Keratinocyte (primary cell): ENCODE measurements at regions not wholly inside any gene's neighbourhood (a gene's known extent, or its start where the extent isn't known, plus 50 kb on each side); places are given as distances from the start of the nearest gene placed in this dataset.

Experiments used
- DNase-seq: peaks from one replicate; pipeline ENCODE4 v3.0.0-alpha.2; 2011; ENCODE audit warnings: low read depth, missing footprints, low spot score
- FAIRE-seq: peaks from 2 replicates; lab custom pipeline; 2011; peaks lifted over from hg19 to GRCh38; lab: Jason Lieb, UNC
- H2AFZ ChIP-seq: 2 replicates; pipeline ENCODE4 v1.6.0; 2012; ENCODE audit warnings: low read length, control low read depth, inconsistent platforms; ENCODE audit not compliant: control insufficient read depth
- H3K27ac ChIP-seq: 2 replicates; pipeline ENCODE4 v1.5.1; 2011; ENCODE audit warnings: low read length; ENCODE audit not compliant: control insufficient read depth, insufficient read depth
- H3K27me3 ChIP-seq: 3 replicates; pipeline ENCODE4 v1.6.0; 2011; ENCODE audit warnings: low read length; ENCODE audit not compliant: control insufficient read depth, insufficient read depth; ENCODE audit errors: extremely low read depth
- H3K36me3 ChIP-seq, 2 experiments: 2 replicates in 1 of 2; 3 replicates in 1 of 2; pipeline ENCODE4 v1.5.1; 2011; ENCODE audit warnings: low read length in 2 of 2, mild to moderate bottlenecking in 1 of 2; ENCODE audit not compliant: control insufficient read depth in 2 of 2, insufficient read depth in 2 of 2; ENCODE audit errors: extremely low read depth in 1 of 2
- H3K4me1 ChIP-seq: 3 replicates; pipeline ENCODE4 v1.5.1; 2011; ENCODE audit warnings: low read length; ENCODE audit not compliant: control insufficient read depth, insufficient read depth; ENCODE audit errors: extremely low read depth
- H3K4me2 ChIP-seq: 3 replicates; pipeline ENCODE4 v1.6.0; 2011; ENCODE audit warnings: low read depth, low read length; ENCODE audit not compliant: control insufficient read depth, insufficient read depth; ENCODE audit errors: extremely low read depth
- H3K4me3 ChIP-seq, 3 experiments: fragments of 200-600 bp in 1 of 3; sonication (generic) in 1 of 3; 2 replicates in 2 of 3; 3 replicates in 1 of 3; pipeline ENCODE4 v1.5.1; 2011 to 2016; ENCODE audit warnings: low read length in 3 of 3, mild to moderate bottlenecking in 3 of 3, control low read depth in 2 of 3, inconsistent platforms in 1 of 3, low read depth in 1 of 3, mixed read lengths in 1 of 3, mixed run types in 1 of 3, moderate library complexity in 1 of 3; ENCODE audit not compliant: control insufficient read depth in 2 of 3, insufficient read depth in 2 of 3; ENCODE audit errors: extremely low read depth in 1 of 3
- H3K79me2 ChIP-seq: 2 replicates; pipeline ENCODE4 v1.6.0; 2012; ENCODE audit warnings: low read length; ENCODE audit not compliant: control insufficient read depth, insufficient read depth
- H3K9ac ChIP-seq: 3 replicates; pipeline ENCODE4 v1.6.0; 2011; ENCODE audit warnings: low read length; ENCODE audit not compliant: control insufficient read depth, insufficient read depth; ENCODE audit errors: extremely low read depth
- H3K9me1 ChIP-seq: 3 replicates; pipeline ENCODE4 v1.6.0; 2011; ENCODE audit warnings: low read length; ENCODE audit not compliant: control insufficient read depth, insufficient read depth; ENCODE audit errors: extremely low read depth
- H3K9me3 ChIP-seq: 2 replicates; pipeline ENCODE4 v1.5.1; 2012; ENCODE audit warnings: low read depth, low read length; ENCODE audit not compliant: control insufficient read depth
- H4K20me1 ChIP-seq: 3 replicates; pipeline ENCODE4 v1.6.0; 2011; ENCODE audit warnings: low read length; ENCODE audit not compliant: control insufficient read depth, insufficient read depth; ENCODE audit errors: extremely low read depth
- CTCF ChIP-seq, 3 experiments: IDR thresholded peaks in 1 of 3; conservative IDR thresholded peaks in 1 of 3; optimal IDR thresholded peaks in 1 of 3; 2 replicates in 2 of 3; 3 replicates in 1 of 3; pipeline versions ENCODE3 to v1.5.1; 2011; ENCODE audit warnings: low read length in 3 of 3, mild to moderate bottlenecking in 3 of 3, moderate library complexity in 2 of 3, control low read depth in 1 of 3, inconsistent platforms in 1 of 3; ENCODE audit not compliant: insufficient read depth in 2 of 3; ENCODE audit errors: extremely low read depth in 1 of 3
- EZH2 ChIP-seq: IDR thresholded peaks from one replicate; pipeline ENCODE4 v1.6.1; 2012; ENCODE audit warnings: inconsistent platforms, mild to moderate bottlenecking, low read length, moderate library complexity
- dilution Hi-C: fragments of 300-500 bp; cut with MboI; formaldehyde crosslinking; loops from one replicate; pipeline ENCODE4 v1.7.0; 2020; ENCODE audit warnings: low sequenced_read_pairs; ENCODE audit not compliant: extremely low pct_ligation_motif_present

DNA sequence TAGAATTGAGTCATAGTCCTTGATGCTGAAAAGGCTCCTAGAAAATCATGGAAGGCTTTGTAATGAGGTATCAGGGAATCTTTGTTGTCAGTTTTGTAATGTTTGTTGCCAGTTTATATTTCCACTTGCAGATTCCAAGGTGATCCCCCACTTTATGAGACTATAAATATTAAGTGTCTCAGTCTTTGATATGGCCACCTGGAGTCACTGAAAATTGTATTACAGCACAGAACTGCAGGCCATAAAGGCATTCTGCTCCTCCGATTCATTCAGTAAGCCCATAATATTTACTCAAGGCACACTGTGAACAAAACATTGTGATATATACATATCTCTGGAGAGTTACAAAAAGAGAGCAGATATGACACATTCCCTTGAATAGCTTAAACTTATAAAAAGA is 457.8 kb upstream of the ZNF385D start:
- dilution Hi-C loops, result no loop called here
- FAIRE-seq (no peak), DNase-seq (no peak)
- Histone ChIP-seq H3K4me1 (no peaks in the 10 kb centered on the region), H3K79me2 (no peaks in the 10 kb centered on the region), H4K20me1 (no peaks in the 10 kb centered on the region), H3K9me3 (no peaks in the 10 kb centered on the region), H3K27me3 (no peaks in the 10 kb centered on the region), H3K9me1 (no peaks in the 10 kb centered on the region), H3K4me3 (no peak overlapping the region), H3K27ac (no peak overlapping the region), H2AFZ (no peak overlapping the region), H3K36me3 (no peaks in the 10 kb centered on the region), H3K4me2 (no peak overlapping the region), H3K9ac (no peak overlapping the region)
- no peak for TF ChIP-seq CTCF (optimal IDR thresholded peaks at IDR 0.05 in 1 of 3, IDR thresholded peaks at IDR 0.05 in 1 of 3, conservative IDR thresholded peaks at IDR 0.05 in 1 of 3; ENCODE audit: extremely low read depth in 1 of 3, insufficient read depth in 2 of 3, low read length in 3 of 3)
- TF ChIP-seq EZH2, result no peak

GRCh38 chr3:22209578-22209977 is 458.6 kb upstream of the ZNF385D start:
- DNase-seq (no peak), FAIRE-seq (no peak)
- Histone ChIP-seq H3K36me3 (no peaks in the 10 kb centered on the region), H3K4me1 (no peaks in the 10 kb centered on the region), H3K9ac (no peak overlapping the region), H3K79me2 (no peaks in the 10 kb centered on the region), H3K4me3 (no peak overlapping the region), H3K27me3 (no peaks in the 10 kb centered on the region), H3K27ac (no peak overlapping the region), H3K4me2 (no peak overlapping the region), H3K9me3 (no peaks in the 10 kb centered on the region), H2AFZ (no peak overlapping the region), H4K20me1 (no peaks in the 10 kb centered on the region), H3K9me1 (no peaks in the 10 kb centered on the region)
- TF ChIP-seq CTCF (optimal IDR thresholded peaks at IDR 0.05 in 1 of 3, IDR thresholded peaks at IDR 0.05 in 1 of 3, conservative IDR thresholded peaks at IDR 0.05 in 1 of 3; ENCODE audit: extremely low read depth in 1 of 3, insufficient read depth in 2 of 3, low read length in 3 of 3) (no peak), EZH2 (no peak)
- dilution Hi-C loops, result no loop called here
